Urinary bladder (tissue), 3 donors: ENCODE measurements at regions not wholly inside any gene's neighbourhood (a gene's known extent, or its start where the extent isn't known, plus 50 kb on each side); places are given as distances from the start of the nearest gene placed in this dataset.

ENCODE experiments used
- DNase-seq: peaks from one replicate; pipeline ENCODE4 v3.0.0-alpha.2; 2015; ENCODE audit errors: extremely low spot score
- H3K27ac ChIP-seq: one replicate; pipeline ENCODE4 v1.5.1; 2013; ENCODE audit warnings: low read depth, mild to moderate bottlenecking, moderate library complexity
- H3K36me3 ChIP-seq: one replicate; pipeline ENCODE4 v1.6.1; 2013; ENCODE audit warnings: mild to moderate bottlenecking, moderate library complexity; ENCODE audit not compliant: insufficient read depth
- H3K4me1 ChIP-seq: one replicate; pipeline ENCODE4 v1.6.1; 2013; ENCODE audit warnings: mild to moderate bottlenecking, moderate library complexity; ENCODE audit not compliant: insufficient read depth
- H3K4me3 ChIP-seq: one replicate; pipeline ENCODE4 v1.5.1; 2013; ENCODE audit warnings: low read depth, low read length
- WGBS: extraction: QIAGEN DNeasy Blood & Tissue Kit; methylation state at CpG from one replicate; pipeline ENCODE4 v1.1.7; 2013; 5-methylcytosine and 5-hydroxymethylcytosine counted together
- donor health status: healthy with polysubstance abuse.
- donor health status: healthy.

DNA sequence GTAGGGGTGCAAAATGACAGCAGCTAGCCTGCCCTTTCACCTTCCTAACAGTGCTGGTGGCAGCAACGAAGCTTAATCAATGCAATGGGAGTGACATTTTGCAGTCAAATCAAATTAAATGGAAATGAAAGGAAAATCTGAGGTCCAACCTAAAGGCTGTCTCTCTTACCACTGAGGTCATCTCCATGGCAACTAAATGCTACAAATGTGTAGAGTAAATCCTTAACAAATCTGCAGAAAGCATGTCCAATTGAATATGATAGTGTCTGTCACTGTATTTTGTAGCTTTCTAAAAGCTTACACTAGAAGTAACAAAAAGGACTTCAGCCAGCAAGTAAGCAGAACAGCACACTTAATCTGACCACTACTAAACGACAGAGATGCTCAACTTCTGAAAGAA, 488.8 kb downstream of the BCAT1 start:
- Histone ChIP-seq H3K4me3 (no peak overlapping the region), H3K27ac (no peak overlapping the region), H3K36me3 (no peaks in the 10 kb centered on the region), H3K4me1 (no peaks in the 10 kb centered on the region)
- 67% methylated on average over 2 of the region's 2 CpGs for WGBS
- DNase-seq: no peak

DNA sequence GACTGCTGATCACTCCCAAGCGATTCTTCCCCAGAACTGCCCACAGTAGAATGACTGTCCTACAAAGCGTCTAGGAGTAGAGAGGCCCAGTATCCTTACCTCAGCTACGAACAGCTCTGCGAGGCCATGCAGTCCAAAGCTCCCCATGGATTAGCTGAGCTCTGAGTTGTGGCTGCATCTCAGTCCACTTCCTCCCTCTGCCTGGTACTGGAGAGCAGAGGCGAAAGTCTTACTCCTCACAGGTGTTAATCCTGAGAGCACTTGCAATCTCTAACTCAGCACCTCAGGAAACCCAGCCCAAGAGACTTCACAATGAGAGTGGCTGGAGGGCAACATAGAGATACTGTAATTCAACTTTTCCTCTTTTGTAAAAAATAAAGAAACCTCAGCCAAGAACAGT, 493.1 kb downstream of the BCAT1 start:
- 96% methylated on average over 5 of the region's 5 CpGs for WGBS

DNA sequence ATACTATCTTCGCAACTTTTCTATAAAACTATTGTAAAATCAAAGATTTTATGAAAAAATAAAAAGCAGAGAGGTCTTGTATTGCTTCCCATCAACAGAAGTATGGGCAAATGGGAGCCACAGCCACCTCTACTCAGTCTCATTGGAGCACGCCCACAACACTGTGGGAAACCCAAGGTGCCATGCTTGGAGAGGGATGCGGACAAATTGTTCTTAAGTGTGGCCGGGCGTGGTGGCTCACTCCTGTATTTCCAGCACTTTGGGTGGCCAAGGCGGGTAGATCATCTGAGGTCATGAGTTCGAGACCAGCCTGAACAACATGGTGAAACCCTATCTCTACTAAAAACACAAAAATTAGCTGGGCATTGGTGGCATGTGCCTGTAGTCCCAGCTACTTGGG, 498.2 kb upstream of the SOX5 start:
- H3K4me1 ChIP-seq: no peaks in the 10 kb centered on the region
- H3K27ac ChIP-seq: no peak overlapping the region
- no peak overlapping the region for H3K4me3 ChIP-seq
- DNase-seq: no peak
- H3K36me3 ChIP-seq: no peaks in the 10 kb centered on the region
- over 99% methylated on average over 7 of the region's 7 CpGs for WGBS

More for the DNA sequence above, 493.1 kb downstream of the BCAT1 start:
- no peak overlapping the region for H3K27ac ChIP-seq
- no peak overlapping the region for H3K4me3 ChIP-seq
- no peak for DNase-seq
- no peaks in the 10 kb centered on the region for H3K4me1 ChIP-seq
- no peaks in the 10 kb centered on the region for H3K36me3 ChIP-seq

DNA sequence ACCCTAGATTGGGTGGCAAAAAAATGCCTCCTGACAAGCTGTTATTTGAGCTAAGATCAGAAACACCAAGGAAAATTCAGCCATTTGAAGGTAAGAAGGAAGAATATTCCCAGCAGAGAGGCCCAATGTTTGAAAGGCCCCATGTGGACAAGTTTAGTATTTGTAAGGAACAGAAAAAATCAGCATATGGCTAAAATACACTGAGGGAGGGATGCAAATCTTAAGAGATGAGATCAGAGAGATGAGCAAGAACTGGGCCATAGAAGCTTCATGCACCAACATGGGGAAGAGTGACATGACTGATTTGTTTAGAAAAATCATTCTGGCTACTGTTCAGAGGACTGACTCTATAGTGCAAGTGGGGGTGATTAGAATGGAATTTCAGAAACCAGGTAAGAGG, 496.8 kb upstream of the SOX5 start:
- Histone ChIP-seq H3K27ac (no peak overlapping the region), H3K4me1 (no peaks in the 10 kb centered on the region), H3K4me3 (no peak overlapping the region), H3K36me3 (no peaks in the 10 kb centered on the region)
- DNase-seq: no peak

DNA sequence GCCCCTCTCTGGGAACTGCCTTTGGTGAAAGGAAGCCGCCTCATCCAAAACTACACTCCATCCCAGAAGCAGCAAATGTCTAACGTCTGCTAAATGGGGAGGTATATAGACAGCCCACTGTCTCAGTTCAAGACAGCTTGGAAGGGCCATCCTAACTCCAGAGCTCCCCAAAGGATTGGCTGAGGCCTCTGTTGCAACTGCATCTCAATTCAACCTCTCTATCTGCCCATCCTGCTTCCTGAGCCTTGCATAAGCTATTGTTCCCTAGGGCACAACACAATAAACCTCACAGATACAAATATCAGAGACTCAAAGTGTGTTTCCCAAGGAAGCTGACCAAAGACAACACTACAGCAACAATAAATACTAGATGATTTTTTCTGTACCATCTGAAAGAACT, 495.2 kb upstream of the SOX5 start:
- H3K4me3 ChIP-seq: no peak overlapping the region
- H3K36me3 ChIP-seq: no peaks in the 10 kb centered on the region
- no peak overlapping the region for H3K27ac ChIP-seq
- 78% methylated on average over 2 of the region's 2 CpGs for WGBS
- no peaks in the 10 kb centered on the region for H3K4me1 ChIP-seq
- no peak for DNase-seq

DNA sequence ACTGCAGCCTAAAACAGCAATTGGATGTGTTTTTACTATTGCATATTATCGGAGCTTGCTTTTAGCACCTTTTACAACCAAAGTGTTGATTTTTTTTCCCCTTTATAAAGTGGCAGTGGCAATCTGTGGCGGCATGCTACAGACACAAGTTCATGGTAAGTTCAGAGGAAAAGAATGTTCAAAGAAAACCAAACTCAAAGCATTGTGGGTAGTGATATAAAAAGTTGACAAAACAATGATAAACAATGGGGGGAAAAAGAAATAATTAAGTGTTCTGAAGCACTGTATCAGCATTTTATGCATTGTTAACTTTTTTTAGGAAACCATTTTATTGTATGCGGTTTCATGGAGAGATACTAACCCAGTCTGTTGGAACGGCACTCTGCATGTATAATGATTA, 492.0 kb upstream of the SOX5 start:
- H3K4me1 ChIP-seq: no peaks in the 10 kb centered on the region
- H3K27ac ChIP-seq: no peak overlapping the region
- WGBS: 44% methylated on average over 4 of the region's 4 CpGs
- no peaks in the 10 kb centered on the region for H3K36me3 ChIP-seq
- DNase-seq: no peak
- no peak overlapping the region for H3K4me3 ChIP-seq

DNA sequence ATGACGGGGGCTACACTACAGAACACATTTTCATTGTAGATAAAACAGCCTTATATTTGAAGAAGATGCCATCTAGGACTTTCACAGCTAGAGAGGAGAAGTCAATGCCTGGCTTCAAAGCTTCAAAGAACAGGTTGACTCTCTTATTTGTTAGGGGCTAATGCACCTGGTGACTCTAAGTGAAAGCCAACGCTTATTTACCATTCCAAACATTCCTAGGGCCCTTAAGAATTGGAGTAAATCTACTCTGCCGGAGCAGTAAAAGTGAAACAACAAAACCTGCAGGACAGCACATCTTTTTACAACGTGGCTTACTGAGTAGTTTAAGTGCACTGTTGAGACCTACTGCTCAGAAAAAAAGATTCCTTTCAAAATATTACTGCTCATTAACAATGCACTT, 487.2 kb upstream of the SOX5 start:
- no peak overlapping the region for H3K27ac ChIP-seq
- H3K36me3 ChIP-seq: no peaks in the 10 kb centered on the region
- no peak for DNase-seq
- H3K4me1 ChIP-seq: no peaks in the 10 kb centered on the region
- 87% methylated on average over 4 of the region's 4 CpGs for WGBS
- H3K4me3 ChIP-seq: no peak overlapping the region

DNA sequence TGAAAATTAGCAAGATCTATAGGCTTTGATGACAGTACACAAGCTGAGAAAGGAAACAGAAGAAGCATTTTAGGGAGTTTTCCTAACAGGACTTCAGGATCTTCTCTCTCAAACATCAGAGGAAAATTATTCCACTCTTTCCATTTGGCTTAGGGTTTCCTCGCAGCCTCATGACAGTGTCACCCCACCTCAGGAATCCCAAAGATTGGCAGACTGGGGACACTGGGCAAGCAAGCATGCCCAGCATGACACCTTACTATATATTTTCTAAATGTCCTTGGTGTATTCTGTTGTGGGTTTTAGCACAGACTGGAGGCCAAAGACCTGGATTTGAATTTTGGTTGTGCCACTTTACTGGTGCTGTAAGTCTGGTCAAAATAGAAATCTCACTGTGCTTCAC, 482.4 kb upstream of the SOX5 start:
- Histone ChIP-seq H3K4me1 (no peaks in the 10 kb centered on the region), H3K36me3 (no peaks in the 10 kb centered on the region), H3K4me3 (no peak overlapping the region), H3K27ac (no peak overlapping the region)
- 95% methylated on average over 1 of the region's 1 CpG for WGBS
- DNase-seq: no peak

DNA sequence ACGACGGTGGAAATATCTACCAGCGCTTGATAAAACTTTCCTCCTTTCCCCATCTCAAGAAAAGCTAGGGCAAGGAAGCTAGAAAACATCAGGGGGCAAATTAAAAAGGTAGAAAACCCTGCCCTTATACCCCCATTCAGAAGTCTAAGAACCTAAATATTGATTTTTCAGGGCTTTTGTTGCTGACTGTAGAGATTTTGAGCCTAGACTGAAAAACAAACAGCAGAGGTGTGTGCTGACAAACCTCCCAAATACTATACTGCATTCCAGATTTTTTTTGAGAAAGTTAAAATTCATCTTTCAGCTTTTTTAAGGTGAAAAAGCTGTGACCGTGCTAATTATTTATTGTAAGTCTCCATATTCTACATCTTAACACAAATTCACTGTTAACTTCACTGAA, 478.3 kb upstream of the SOX5 start:
- Histone ChIP-seq H3K27ac (no peak overlapping the region), H3K4me3 (no peak overlapping the region), H3K36me3 (no peaks in the 10 kb centered on the region), H3K4me1 (no peaks in the 10 kb centered on the region)
- WGBS: 90% methylated on average over 4 of the region's 4 CpGs
- DNase-seq: no peak

DNA sequence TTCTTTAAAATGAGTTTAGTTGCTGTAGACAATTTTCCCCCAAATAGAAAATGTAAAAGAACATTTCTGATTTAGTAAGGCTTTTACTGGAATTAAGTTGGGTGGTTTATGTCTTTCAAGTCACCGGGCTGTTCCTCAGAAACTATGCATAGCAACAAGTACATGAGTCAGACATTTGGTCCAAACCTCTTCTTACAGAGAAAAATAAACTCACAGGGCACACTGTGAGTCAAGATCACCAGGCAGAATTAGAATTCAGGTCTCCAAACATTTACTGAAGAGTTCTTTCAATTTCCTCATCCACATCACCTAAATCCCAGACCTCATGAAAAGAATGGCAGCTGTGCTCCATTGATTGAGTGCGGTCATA, 476.1 kb upstream of the SOX5 start:
- DNase-seq: no peak
- Histone ChIP-seq H3K27ac (no peak overlapping the region), H3K36me3 (no peaks in the 10 kb centered on the region), H3K4me3 (no peak overlapping the region), H3K4me1 (no peaks in the 10 kb centered on the region)
- 73% methylated on average over 2 of the region's 2 CpGs for WGBS

DNA sequence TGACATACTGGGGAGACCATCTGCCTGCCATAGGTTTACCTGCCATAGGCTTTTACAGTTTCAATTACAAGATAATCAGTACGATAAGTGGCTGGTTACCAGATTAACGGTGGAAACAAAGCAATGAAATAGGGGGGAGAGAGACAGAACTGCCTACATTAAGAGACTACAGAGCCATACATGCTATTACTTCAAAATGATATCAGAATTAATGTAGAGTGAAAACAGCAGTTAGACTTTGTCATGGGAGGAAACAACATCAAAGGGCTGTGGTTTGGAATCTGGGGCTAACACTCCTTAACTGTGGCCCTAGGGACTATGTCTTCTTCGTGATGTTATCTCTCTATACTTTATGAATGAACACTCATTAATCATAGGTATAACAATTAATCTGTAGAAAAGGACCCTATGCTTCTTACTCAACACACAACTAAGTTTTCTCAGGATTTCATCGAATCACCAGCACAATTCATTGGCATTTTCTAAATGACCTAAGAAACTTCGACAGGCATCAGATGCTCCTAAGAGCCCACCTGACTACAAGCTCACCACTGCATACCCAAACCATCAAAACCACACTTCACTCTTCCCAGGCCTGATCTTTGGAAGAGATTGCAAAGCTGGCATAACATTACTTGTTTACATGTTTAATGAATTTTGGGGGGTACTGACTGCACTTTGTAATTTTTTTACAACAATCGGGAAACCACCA, 475.6 kb upstream of the SOX5 start:
- Histone ChIP-seq H3K4me3 (no peak overlapping the region), H3K27ac (no peak overlapping the region), H3K4me1 (no peaks in the 10 kb centered on the region), H3K36me3 (no peaks in the 10 kb centered on the region)
- no peak for DNase-seq
- 77% methylated on average over 6 of the region's 6 CpGs for WGBS

DNA sequence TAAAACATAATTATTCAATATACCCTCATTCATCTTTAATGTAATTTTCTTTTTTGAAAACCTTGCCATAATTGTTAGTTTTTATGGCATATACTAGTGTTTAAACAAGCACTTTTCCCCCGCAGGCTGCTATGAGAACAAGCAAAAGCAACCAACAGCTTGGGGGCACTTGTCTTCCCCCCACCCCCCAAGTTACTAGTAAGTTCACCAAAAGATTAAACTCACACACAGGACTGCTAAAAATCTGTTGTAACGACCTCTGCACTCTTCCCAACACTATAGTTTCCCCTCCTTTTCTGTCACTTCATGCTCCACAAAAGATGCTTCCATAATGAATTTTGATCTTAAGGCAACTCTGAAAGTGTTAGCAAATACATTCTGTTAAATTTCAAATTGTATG, 474.9 kb upstream of the SOX5 start:
- no peak overlapping the region for H3K4me3 ChIP-seq
- WGBS: 88% methylated on average over 2 of the region's 2 CpGs
- H3K27ac ChIP-seq: no peak overlapping the region
- H3K36me3 ChIP-seq: no peaks in the 10 kb centered on the region
- DNase-seq: no peak
- H3K4me1 ChIP-seq: no peaks in the 10 kb centered on the region

DNA sequence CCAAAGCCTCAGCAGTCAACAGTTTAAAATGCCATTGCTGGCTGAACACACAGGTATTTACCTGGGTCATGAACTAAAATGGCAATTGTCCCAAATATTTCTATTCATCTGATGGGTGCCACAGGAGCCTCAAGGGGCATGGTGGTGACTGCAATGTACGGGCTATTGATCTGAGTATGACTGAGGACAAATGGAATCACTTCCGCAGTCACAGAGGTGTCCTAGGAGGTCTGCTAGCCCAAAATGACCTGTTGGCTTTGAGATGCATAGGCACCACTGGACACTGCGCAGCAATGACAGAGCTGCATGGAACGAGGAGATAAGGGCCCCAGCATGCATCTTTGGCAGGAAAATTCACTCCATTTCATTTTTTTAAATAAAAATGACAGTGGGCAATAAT, 474.1 kb upstream of the SOX5 start:
- H3K4me1 ChIP-seq: no peaks in the 10 kb centered on the region
- 93% methylated on average over 4 of the region's 4 CpGs for WGBS

DNA sequence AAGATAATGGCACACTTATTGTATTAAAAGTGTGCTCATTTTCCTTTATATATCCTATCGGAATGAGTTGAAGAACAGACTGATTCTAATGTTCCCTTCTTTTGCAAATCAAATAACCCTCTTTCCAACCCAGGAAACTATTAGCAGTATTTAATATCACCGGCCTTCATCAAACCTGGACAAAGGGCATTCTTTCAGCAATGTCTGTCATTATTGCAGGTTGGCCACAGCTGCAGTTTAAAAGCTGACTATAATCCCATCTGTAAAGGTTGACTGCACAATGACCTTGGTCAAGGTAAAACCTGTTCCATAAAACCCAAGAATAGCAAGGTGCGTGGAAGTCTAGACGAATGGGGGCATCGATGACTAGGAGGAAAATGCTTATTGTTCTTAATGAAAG, 472.3 kb upstream of the SOX5 start:
- Histone ChIP-seq H3K4me3 (no peak overlapping the region), H3K36me3 (no peaks in the 10 kb centered on the region), H3K27ac (no peak overlapping the region), H3K4me1 (no peaks in the 10 kb centered on the region)
- DNase-seq: no peak
- WGBS: 93% methylated on average over 5 of the region's 5 CpGs

More for the DNA sequence above, 474.1 kb upstream of the SOX5 start:
- Histone ChIP-seq H3K36me3 (no peaks in the 10 kb centered on the region), H3K4me3 (no peak overlapping the region), H3K27ac (no peak overlapping the region)
- no peak for DNase-seq

DNA sequence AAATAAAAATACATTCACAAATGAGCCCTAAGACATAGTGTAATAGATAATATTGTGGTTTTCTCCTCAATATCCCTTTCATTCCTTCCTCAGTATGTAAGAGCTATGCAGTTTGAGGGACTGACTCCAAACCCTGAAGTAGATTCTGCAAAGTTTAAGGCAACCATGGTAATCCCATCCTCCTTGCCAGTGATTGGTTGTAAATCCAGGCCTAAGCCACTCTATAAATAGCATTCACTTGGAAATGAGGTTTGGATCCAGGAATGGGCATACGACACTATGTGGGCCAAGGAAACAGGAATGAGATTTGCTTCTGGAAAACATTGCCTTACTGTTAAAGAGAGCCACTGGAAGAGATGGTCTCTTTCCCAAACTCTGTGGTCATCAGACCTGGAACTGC, 468.7 kb upstream of the SOX5 start:
- 39% methylated on average over 1 of the region's 1 CpG for WGBS
- no peaks in the 10 kb centered on the region for H3K36me3 ChIP-seq
- no peak overlapping the region for H3K4me3 ChIP-seq
- no peaks in the 10 kb centered on the region for H3K4me1 ChIP-seq
- DNase-seq: no peak
- H3K27ac ChIP-seq: no peak overlapping the region
